Keratinocyte (primary cell): ENCODE measurements at regions not wholly inside any gene's neighbourhood (a gene's known extent, or its start where the extent isn't known, plus 50 kb on each side); places are given as distances from the start of the nearest gene placed in this dataset.

ENCODE experiments used
- DNase-seq: peaks from one replicate; pipeline ENCODE4 v3.0.0-alpha.2; 2011; ENCODE audit warnings: low read depth, missing footprints, low spot score
- FAIRE-seq: peaks from 2 replicates; lab custom pipeline; 2011; peaks lifted over from hg19 to GRCh38; lab: Jason Lieb, UNC
- H2AFZ ChIP-seq: 2 replicates; pipeline ENCODE4 v1.6.0; 2012; ENCODE audit warnings: low read length, control low read depth, inconsistent platforms; ENCODE audit not compliant: control insufficient read depth
- H3K27ac ChIP-seq: 2 replicates; pipeline ENCODE4 v1.5.1; 2011; ENCODE audit warnings: low read length; ENCODE audit not compliant: control insufficient read depth, insufficient read depth
- H3K27me3 ChIP-seq: 3 replicates; pipeline ENCODE4 v1.6.0; 2011; ENCODE audit warnings: low read length; ENCODE audit not compliant: control insufficient read depth, insufficient read depth; ENCODE audit errors: extremely low read depth
- H3K36me3 ChIP-seq, 2 experiments: 2 replicates in 1 of 2; 3 replicates in 1 of 2; pipeline ENCODE4 v1.5.1; 2011; ENCODE audit warnings: low read length in 2 of 2, mild to moderate bottlenecking in 1 of 2; ENCODE audit not compliant: control insufficient read depth in 2 of 2, insufficient read depth in 2 of 2; ENCODE audit errors: extremely low read depth in 1 of 2
- H3K4me1 ChIP-seq: 3 replicates; pipeline ENCODE4 v1.5.1; 2011; ENCODE audit warnings: low read length; ENCODE audit not compliant: control insufficient read depth, insufficient read depth; ENCODE audit errors: extremely low read depth
- H3K4me2 ChIP-seq: 3 replicates; pipeline ENCODE4 v1.6.0; 2011; ENCODE audit warnings: low read depth, low read length; ENCODE audit not compliant: control insufficient read depth, insufficient read depth; ENCODE audit errors: extremely low read depth
- H3K4me3 ChIP-seq, 3 experiments: fragments of 200-600 bp in 1 of 3; sonication (generic) in 1 of 3; 2 replicates in 2 of 3; 3 replicates in 1 of 3; pipeline ENCODE4 v1.5.1; 2011 to 2016; ENCODE audit warnings: low read length in 3 of 3, mild to moderate bottlenecking in 3 of 3, control low read depth in 2 of 3, inconsistent platforms in 1 of 3, low read depth in 1 of 3, mixed read lengths in 1 of 3, mixed run types in 1 of 3, moderate library complexity in 1 of 3; ENCODE audit not compliant: control insufficient read depth in 2 of 3, insufficient read depth in 2 of 3; ENCODE audit errors: extremely low read depth in 1 of 3
- H3K79me2 ChIP-seq: 2 replicates; pipeline ENCODE4 v1.6.0; 2012; ENCODE audit warnings: low read length; ENCODE audit not compliant: control insufficient read depth, insufficient read depth
- H3K9ac ChIP-seq: 3 replicates; pipeline ENCODE4 v1.6.0; 2011; ENCODE audit warnings: low read length; ENCODE audit not compliant: control insufficient read depth, insufficient read depth; ENCODE audit errors: extremely low read depth
- H3K9me1 ChIP-seq: 3 replicates; pipeline ENCODE4 v1.6.0; 2011; ENCODE audit warnings: low read length; ENCODE audit not compliant: control insufficient read depth, insufficient read depth; ENCODE audit errors: extremely low read depth
- H3K9me3 ChIP-seq: 2 replicates; pipeline ENCODE4 v1.5.1; 2012; ENCODE audit warnings: low read depth, low read length; ENCODE audit not compliant: control insufficient read depth
- H4K20me1 ChIP-seq: 3 replicates; pipeline ENCODE4 v1.6.0; 2011; ENCODE audit warnings: low read length; ENCODE audit not compliant: control insufficient read depth, insufficient read depth; ENCODE audit errors: extremely low read depth
- CTCF ChIP-seq, 3 experiments: IDR thresholded peaks in 1 of 3; conservative IDR thresholded peaks in 1 of 3; optimal IDR thresholded peaks in 1 of 3; 2 replicates in 2 of 3; 3 replicates in 1 of 3; pipeline versions ENCODE3 to v1.5.1; 2011; ENCODE audit warnings: low read length in 3 of 3, mild to moderate bottlenecking in 3 of 3, moderate library complexity in 2 of 3, control low read depth in 1 of 3, inconsistent platforms in 1 of 3; ENCODE audit not compliant: insufficient read depth in 2 of 3; ENCODE audit errors: extremely low read depth in 1 of 3
- EZH2 ChIP-seq: IDR thresholded peaks from one replicate; pipeline ENCODE4 v1.6.1; 2012; ENCODE audit warnings: inconsistent platforms, mild to moderate bottlenecking, low read length, moderate library complexity
- dilution Hi-C: fragments of 300-500 bp; cut with MboI; formaldehyde crosslinking; loops from one replicate; pipeline ENCODE4 v1.7.0; 2020; ENCODE audit warnings: low sequenced_read_pairs; ENCODE audit not compliant: extremely low pct_ligation_motif_present

- H2AFZ ChIP-seq = no peak overlapping the region
- H3K27ac ChIP-seq = no peak overlapping the region
- H3K9me3 ChIP-seq = no peaks in the 10 kb centered on the region
- no peak overlapping the region for H3K4me2 ChIP-seq
- no peaks in the 10 kb centered on the region for H3K4me1 ChIP-seq
- DNase-seq (no peak), FAIRE-seq (no peak)
- no peaks in the 10 kb centered on the region for H3K27me3 ChIP-seq
- no peak overlapping the region for H3K9ac ChIP-seq
- dilution Hi-C loops = no loop called here
- no peaks in the 10 kb centered on the region for H3K36me3 ChIP-seq
- H3K9me1 ChIP-seq = no peaks in the 10 kb centered on the region
- no peaks in the 10 kb centered on the region for H3K79me2 ChIP-seq
- no peak for TF ChIP-seq EZH2
- no peak for TF ChIP-seq CTCF (optimal IDR thresholded peaks at IDR 0.05 in 1 of 3, IDR thresholded peaks at IDR 0.05 in 1 of 3, conservative IDR thresholded peaks at IDR 0.05 in 1 of 3; ENCODE audit: extremely low read depth in 1 of 3, insufficient read depth in 2 of 3, low read length in 3 of 3)
- H4K20me1 ChIP-seq = no peaks in the 10 kb centered on the region
- no peak overlapping the region for H3K4me3 ChIP-seq
Observed at GRCh38 chr6:160926281-160927276, 65.0 kb upstream of the MAP3K4 start.

DNA sequence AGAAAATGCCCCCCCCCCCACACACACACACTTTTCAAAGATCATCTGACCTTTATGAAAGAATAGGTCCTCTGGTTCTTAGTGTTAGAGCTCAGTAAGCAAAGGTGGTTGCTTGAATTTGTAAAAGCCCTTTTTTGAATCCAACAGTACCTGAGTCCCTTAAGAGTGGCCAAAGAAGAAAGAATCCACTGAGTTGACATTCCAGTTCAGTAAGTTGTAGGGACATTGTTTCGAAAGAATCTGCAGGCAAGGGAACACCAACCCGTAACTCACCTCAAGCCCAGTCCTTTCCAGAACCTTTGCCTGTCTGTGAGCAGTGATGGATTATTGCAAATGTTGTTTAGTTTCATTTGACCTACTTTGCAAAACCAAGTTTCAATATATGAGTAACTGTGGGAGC lies 64.2 kb upstream of the MAP3K4 start:
- Histone ChIP-seq H4K20me1 (no peaks in the 10 kb centered on the region), H3K4me2 (no peak overlapping the region), H2AFZ (no peak overlapping the region), H3K4me1 (no peaks in the 10 kb centered on the region), H3K79me2 (no peaks in the 10 kb centered on the region), H3K4me3 (no peak overlapping the region), H3K36me3 (no peaks in the 10 kb centered on the region), H3K9me3 (no peaks in the 10 kb centered on the region), H3K9ac (no peak overlapping the region), H3K27ac (no peak overlapping the region), H3K9me1 (no peaks in the 10 kb centered on the region), H3K27me3 (no peaks in the 10 kb centered on the region)
- dilution Hi-C loops = no loop called here
- FAIRE-seq (no peak), DNase-seq (no peak)
- no peak for TF ChIP-seq EZH2
- TF ChIP-seq CTCF (optimal IDR thresholded peaks at IDR 0.05 in 1 of 3, IDR thresholded peaks at IDR 0.05 in 1 of 3, conservative IDR thresholded peaks at IDR 0.05 in 1 of 3; ENCODE audit: extremely low read depth in 1 of 3, insufficient read depth in 2 of 3, low read length in 3 of 3) = no peak
